K562 (cell line): ENCODE measurements at regions not wholly inside any gene's neighbourhood (a gene's known extent, or its start where the extent isn't known, plus 50 kb on each side); places are given as distances from the start of the nearest gene placed in this dataset.

ENCODE experiments used
- ATAC-seq: fragments of 200-7000 bp; cut with Tn5 transposase; 3 replicates; pipeline ENCODE4 v1.9.1; 2020; ENCODE audit warnings: moderate library complexity
- BruUV-seq: library from RNA; stranded (reverse); fragments of 400-500 nt; replicated peaks from 2 replicates; lab custom pipeline; 2021; lab: Mats Ljungman, UMichigan
- CTCF ChIA-PET: fragments of 300-600 bp; formaldehyde crosslinking; extraction: SDS; loops from one replicate; lab custom pipeline; 2021; ENCODE audit warnings: low intra/inter-chr PET ratio; lab: Yijun Ruan, JAX
- POLR2A ChIA-PET: fragments of 300-600, 350-650 bp; sonication (Branson Sonifier 250); formaldehyde crosslinking; extraction: SDS; loops from one replicate; lab custom pipeline; 2021; ENCODE audit warnings: antibody characterized with exemption, inconsistent platforms; lab: Yijun Ruan, JAX
- DNase-seq, 4 experiments: peaks; one replicate each; pipeline versions ENCODE4 v3.0.0 to v3.0.0-alpha.2; 2011 to 2018; ENCODE audit warnings: low spot score in 3 of 4, mixed read lengths in 3 of 4; ENCODE audit errors: extremely low read depth in 1 of 4
- FAIRE-seq: peaks from 2 replicates; lab custom pipeline; 2011; peaks lifted over from hg19 to GRCh38; lab: Jason Lieb, UNC
- H2AFZ ChIP-seq: 2 replicates; pipeline ENCODE4 v1.6.0; 2011; ENCODE audit warnings: low read depth, low read length, control low read depth, inconsistent platforms
- H3K27ac ChIP-seq: fragments of 200-600 bp; 3 replicates; pipeline ENCODE4 v1.8.0; 2011; ENCODE audit warnings: low read depth, mild to moderate bottlenecking, control low read depth, inconsistent platforms, low read length, moderate library complexity, mixed read lengths; ENCODE audit errors: extremely low read depth
- H3K27me3 ChIP-seq, 2 experiments: fragments of 300-600 bp in 1 of 2; 2 replicates in 1 of 2; 3 replicates in 1 of 2; pipeline versions ENCODE4 v1.6.0 to v1.8.0; 2011; ENCODE audit warnings: inconsistent platforms in 2 of 2, low read length in 2 of 2, mild to moderate bottlenecking in 1 of 2, mixed read lengths in 1 of 2, moderate library complexity in 1 of 2; ENCODE audit not compliant: control insufficient read depth in 2 of 2, insufficient read depth in 2 of 2
- H3K36me3 ChIP-seq: fragments of 300-600 bp; 3 replicates; pipeline ENCODE4 v1.8.0; 2011; ENCODE audit warnings: mild to moderate bottlenecking, low read length, inconsistent platforms; ENCODE audit not compliant: control insufficient read depth, insufficient read depth
- H3K4me1 ChIP-seq, 2 experiments: fragments of 200-600 bp in 1 of 2; replicated peaks in 1 of 2; 2 replicates in 1 of 2; 3 replicates in 1 of 2; pipeline versions ENCODE4 v1.5.1 to v1.8.0; 2011; ENCODE audit warnings: inconsistent platforms in 2 of 2, low read length in 2 of 2, mild to moderate bottlenecking in 1 of 2, mixed read lengths in 1 of 2, moderate library complexity in 1 of 2; ENCODE audit not compliant: control insufficient read depth in 2 of 2, insufficient read depth in 2 of 2
- H3K4me2 ChIP-seq: 2 replicates; pipeline ENCODE4 v1.6.1; 2011; ENCODE audit warnings: low read length, control low read depth, inconsistent platforms, mixed read lengths; ENCODE audit not compliant: insufficient read depth
- H3K4me3 ChIP-seq: fragments of 200-600 bp; sonication (generic), shearing (Covaris generic); 2 replicates; pipeline ENCODE4 v1.5.1; 2016; ENCODE audit warnings: control low read depth, inconsistent platforms
- H3K79me2 ChIP-seq: fragments of 200-600 bp; 3 replicates; pipeline ENCODE4 v1.8.0; 2011; ENCODE audit warnings: low read length, inconsistent platforms; ENCODE audit not compliant: control insufficient read depth, insufficient read depth
- H3K9ac ChIP-seq, 2 experiments: 2 replicates each; pipeline versions ENCODE4 v1.6.0 to v1.6.1; 2011; ENCODE audit warnings: low read depth in 2 of 2, low read length in 2 of 2, control low read depth in 1 of 2, inconsistent platforms in 1 of 2, mild to moderate bottlenecking in 1 of 2, mixed read lengths in 1 of 2; ENCODE audit not compliant: insufficient read depth in 1 of 2
- H3K9me1 ChIP-seq: one replicate; pipeline ENCODE4 v1.6.0; 2011; ENCODE audit warnings: inconsistent platforms, mild to moderate bottlenecking, low read length, moderate library complexity; ENCODE audit not compliant: control insufficient read depth, insufficient read depth
- H3K9me3 ChIP-seq: replicated peaks from 2 replicates; pipeline ENCODE4 v1.5.1; 2011; ENCODE audit warnings: low read depth, low read length, inconsistent platforms; ENCODE audit not compliant: control insufficient read depth, insufficient read depth
- H4K20me1 ChIP-seq: replicated peaks from 2 replicates; pipeline ENCODE4 v1.6.1; 2011; ENCODE audit warnings: low read length, inconsistent platforms, mixed read lengths; ENCODE audit not compliant: control insufficient read depth, insufficient read depth
- BCL6 ChIP-seq: fragments of 250-450 bp; sonication (Bioruptor Pico); IDR thresholded peaks from 2 replicates; pipeline ENCODE4 v1.4.0; 2020
- ETV5 ChIP-seq: sonication (generic); formaldehyde crosslinking; IDR thresholded peaks from 2 replicates; pipeline ENCODE4 v1.4.0; 2020; ENCODE audit warnings: low read depth, mild to moderate bottlenecking, missing genetic modification reagents
- ETV6 ChIP-seq, 3 experiments: fragments of 150-350 bp in 1 of 3; sonication (generic) in 1 of 3; formaldehyde crosslinking in 1 of 3; IDR thresholded peaks; 2 replicates each; pipeline versions ENCODE4 v1.6.1 to v1.8.0; 2014 to 2022; ENCODE audit warnings: borderline replicate concordance in 2 of 3, low read depth in 2 of 3, antibody characterized with exemption in 1 of 3, low read length in 1 of 3, mild to moderate bottlenecking in 1 of 3, missing genetic modification reagents in 1 of 3
- HCFC1 ChIP-seq: IDR thresholded peaks from 2 replicates; pipeline ENCODE4 v1.6.1; 2012; ENCODE audit warnings: low read depth, low read length, improper control_type of control experiment
- HDAC8 ChIP-seq: fragments of 450-650 bp; IDR thresholded peaks from 2 replicates; pipeline ENCODE4 v1.6.1; 2016; ENCODE audit warnings: mild to moderate bottlenecking, missing genetic modification characterization, moderate library complexity, missing compliant biosample characterization
- KAT2B ChIP-seq: IDR thresholded peaks from one replicate; pipeline ENCODE4 v1.6.1; 2012; ENCODE audit warnings: low read depth, mild to moderate bottlenecking, control low read depth, inconsistent platforms, low read length, moderate library complexity
- SRSF7 ChIP-seq: fragments of 200-400 bp; formaldehyde crosslinking; optimal IDR thresholded peaks from 2 replicates; pipeline ENCODE3; 2017; ENCODE audit warnings: mild to moderate bottlenecking, low read depth, low read length
- ZNF347 ChIP-seq: fragments of 450-650 bp; formaldehyde crosslinking; IDR thresholded peaks from 2 replicates; pipeline ENCODE4 v1.4.0; 2020; ENCODE audit warnings: low read depth, mild to moderate bottlenecking, moderate library complexity
- ZNF57 ChIP-seq: fragments of 450-650 bp; formaldehyde crosslinking; IDR thresholded peaks from 2 replicates; pipeline ENCODE4 v1.4.0; 2020; ENCODE audit warnings: mild to moderate bottlenecking, moderate library complexity
- ZNF707 ChIP-seq: fragments of 250-450 bp; sonication (Bioruptor Pico); conservative IDR thresholded peaks from 2 replicates; pipeline ENCODE4 v1.8.0; 2022; ENCODE audit warnings: inconsistent platforms, mild to moderate bottlenecking, moderate library complexity
- WGBS: fragments of 100-300 bp; shearing (Covaris generic); methylation state at CpG from one replicate; pipeline ENCODE4 v1.1.6; 2016; ENCODE audit warnings: low coverage, mixed read lengths; ENCODE audit not compliant: insufficient coverage; ENCODE audit errors: missing lambda C conversion rate; 5-methylcytosine and 5-hydroxymethylcytosine counted together
- in situ Hi-C: fragments of 300-500 bp; cut with MboI; formaldehyde crosslinking; loops from 4 replicates; pipeline ENCODE4 v1.15.0; 2018; ENCODE audit warnings: inconsistent platforms, mixed read lengths
- intact Hi-C: fragments of 100-400 bp; cut with micrococcal nuclease; formaldehyde crosslinking; loops from 2 replicates; pipeline ENCODE4 v1.14.2; 2022
- TF ChIP-seq, protein P1 (sequence below): sonication (generic); formaldehyde crosslinking; IDR thresholded peaks from 2 replicates; pipeline ENCODE4 v1.8.0; 2022; ENCODE audit warnings: mild to moderate bottlenecking, missing genetic modification reagents
- TF ChIP-seq, protein P2 (sequence below): sonication (generic); formaldehyde crosslinking; IDR thresholded peaks from 2 replicates; pipeline ENCODE4 v1.8.0; 2022; ENCODE audit warnings: missing genetic modification reagents, mild to moderate bottlenecking, borderline replicate concordance

DNA sequence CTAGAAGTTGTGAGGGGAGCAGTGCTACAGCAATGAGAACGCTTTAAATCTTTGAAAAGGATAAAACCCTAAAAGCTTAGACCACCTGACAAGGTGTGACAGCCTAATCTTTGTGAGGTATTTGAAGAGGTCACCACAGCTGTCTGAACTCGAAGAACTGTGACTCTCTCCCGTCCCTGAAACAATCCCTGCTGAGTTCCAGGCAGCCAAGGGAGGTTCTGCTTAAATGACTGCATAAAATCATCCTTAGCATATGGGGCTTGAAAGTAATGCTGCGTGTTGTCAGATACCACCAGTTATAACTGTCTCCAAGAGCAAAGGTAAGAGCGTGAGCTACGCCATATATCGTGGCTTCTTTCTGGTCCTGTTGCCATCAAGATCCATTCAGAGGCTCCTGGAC, 696.3 kb downstream of the PCDH7 start (continued):
- TF ChIP-seq, protein P1, sequence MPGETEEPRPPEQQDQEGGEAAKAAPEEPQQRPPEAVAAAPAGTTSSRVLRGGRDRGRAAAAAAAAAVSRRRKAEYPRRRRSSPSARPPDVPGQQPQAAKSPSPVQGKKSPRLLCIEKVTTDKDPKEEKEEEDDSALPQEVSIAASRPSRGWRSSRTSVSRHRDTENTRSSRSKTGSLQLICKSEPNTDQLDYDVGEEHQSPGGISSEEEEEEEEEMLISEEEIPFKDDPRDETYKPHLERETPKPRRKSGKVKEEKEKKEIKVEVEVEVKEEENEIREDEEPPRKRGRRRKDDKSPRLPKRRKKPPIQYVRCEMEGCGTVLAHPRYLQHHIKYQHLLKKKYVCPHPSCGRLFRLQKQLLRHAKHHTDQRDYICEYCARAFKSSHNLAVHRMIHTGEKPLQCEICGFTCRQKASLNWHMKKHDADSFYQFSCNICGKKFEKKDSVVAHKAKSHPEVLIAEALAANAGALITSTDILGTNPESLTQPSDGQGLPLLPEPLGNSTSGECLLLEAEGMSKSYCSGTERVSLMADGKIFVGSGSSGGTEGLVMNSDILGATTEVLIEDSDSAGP: no peak
- TF ChIP-seq ZNF57: no peak
- TF ChIP-seq SRSF7: no peak
- TF ChIP-seq BCL6 (CRISPR knock-in tag): no peak
- no peak for TF ChIP-seq KAT2B

DNA sequence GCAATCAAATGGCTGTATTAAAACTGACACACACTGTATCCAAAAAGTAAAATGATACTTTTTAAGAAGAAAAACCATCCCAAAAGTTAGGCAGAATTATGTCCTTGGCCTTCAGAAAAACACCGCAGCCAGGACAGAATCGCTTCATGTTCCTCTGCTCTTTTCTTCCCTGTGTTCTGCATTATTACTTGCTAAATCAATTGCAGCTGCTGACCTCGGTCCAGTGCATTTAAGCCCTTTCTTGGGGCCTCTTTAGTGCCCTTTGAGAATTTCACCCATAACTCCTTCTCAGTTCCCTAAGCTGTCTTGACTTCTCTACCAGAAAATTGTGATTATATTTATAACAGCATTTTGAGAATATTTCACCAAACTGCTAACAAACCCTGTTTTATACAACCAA, 696.9 kb downstream of the PCDH7 start:
- intact Hi-C loops: no loop called here
- POLR2A ChIA-PET: no interaction called here
- Histone ChIP-seq H3K4me1 (no peaks in the 10 kb centered on the region), H3K4me2 (no peak overlapping the region)
- no peak for TF ChIP-seq ZNF707 (CRISPR knock-in tag)
- TF ChIP-seq ZNF347 (CRISPR knock-in tag): no peak
- TF ChIP-seq HCFC1: no peak
- TF ChIP-seq, protein P2, sequence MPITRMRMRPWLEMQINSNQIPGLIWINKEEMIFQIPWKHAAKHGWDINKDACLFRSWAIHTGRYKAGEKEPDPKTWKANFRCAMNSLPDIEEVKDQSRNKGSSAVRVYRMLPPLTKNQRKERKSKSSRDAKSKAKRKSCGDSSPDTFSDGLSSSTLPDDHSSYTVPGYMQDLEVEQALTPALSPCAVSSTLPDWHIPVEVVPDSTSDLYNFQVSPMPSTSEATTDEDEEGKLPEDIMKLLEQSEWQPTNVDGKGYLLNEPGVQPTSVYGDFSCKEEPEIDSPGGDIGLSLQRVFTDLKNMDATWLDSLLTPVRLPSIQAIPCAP (CRISPR knock-in tag): no peak
- no peak for TF ChIP-seq ETV5 (CRISPR knock-in tag)
- no peak for TF ChIP-seq ETV6 (IDR thresholded peaks at IDR 0.05; ENCODE audit: borderline replicate concordance in 1 of 2, low read depth in 2 of 2, low read length in 1 of 2)
- TF ChIP-seq ETV6 (CRISPR knock-in tag; IDR thresholded peaks at IDR 0.05; ENCODE audit: borderline replicate concordance): no peak
- no peak for TF ChIP-seq HDAC8 (tag)
- TF ChIP-seq, all 486 proteins: peak for 0
- CTCF ChIA-PET: no interaction called here
- Histone ChIP-seq H3K27me3 (no peaks in the 10 kb centered on the region), H3K79me2 (no peaks in the 10 kb centered on the region), H2AFZ (no peak overlapping the region), H3K36me3 (no peaks in the 10 kb centered on the region), H3K27ac (no peak overlapping the region), H3K9ac (no peak overlapping the region), H3K9me3 (no peaks in the 10 kb centered on the region), H3K9me1 (no peaks in the 10 kb centered on the region), H4K20me1 (no peaks in the 10 kb centered on the region), H3K4me3 (no peak overlapping the region)
- ATAC-seq (no peak), FAIRE-seq (no peak), DNase-seq (no peak)
- 0% methylated on average over 3 of the region's 3 CpGs for WGBS
- in situ Hi-C loops: no loop called here
- no TSS peak for BruUV-seq
